ENCODE measurements at regions not wholly inside any gene's neighbourhood (a gene's known extent, or its start where the extent isn't known, plus 50 kb on each side); places are given as distances from the start of the nearest gene placed in this dataset.

GRCh38 chr14:28941758-28942157 is 175.2 kb downstream of the FOXG1 start:
- no peak for TF ChIP-seq MYC (IDR thresholded peaks at IDR 0.05; ENCODE audit: borderline replicate concordance, low read length)
- no peak for TF ChIP-seq REST (IDR thresholded peaks at IDR 0.05)

Measured in A549 (cell line).